ENCODE measurements at regions not wholly inside any gene's neighbourhood (a gene's known extent, or its start where the extent isn't known, plus 50 kb on each side); places are given as distances from the start of the nearest gene placed in this dataset.

DNA sequence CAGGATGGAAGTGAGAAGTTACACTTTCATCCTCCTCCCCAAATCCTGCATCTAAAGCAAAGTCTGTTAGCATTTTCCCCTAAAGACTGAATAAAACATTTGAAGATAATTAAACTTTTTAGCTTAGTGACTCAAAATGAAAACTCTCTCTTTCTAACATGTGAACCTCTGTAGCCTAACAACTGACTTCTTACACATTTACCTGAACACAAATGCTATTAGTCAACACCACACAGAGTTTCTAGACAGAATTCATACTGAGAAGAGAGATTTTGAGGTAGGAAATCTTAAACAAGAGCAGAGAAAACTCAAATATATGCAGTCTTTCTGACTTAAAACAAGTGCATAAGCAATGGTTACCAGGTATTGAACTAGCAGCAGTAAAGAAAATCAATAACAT is 149.9 kb upstream of the SMLR1 start:
- peaks cover 5% of the 10 kb centered on the region for H3K4me1 ChIP-seq (ENCODE audit: control insufficient read depth, insufficient read depth, low read length)
- no peaks in the 10 kb centered on the region for H3K27me3 ChIP-seq (ENCODE audit: control insufficient read depth, insufficient read depth, low read length, poor library complexity, severe bottlenecking)
- no peak overlapping the region for H3K27ac ChIP-seq (ENCODE audit: insufficient read depth, low read depth, low read length, poor library complexity, severe bottlenecking)
- H3K9me3 ChIP-seq (ENCODE audit: control insufficient read depth, low read length) = no peaks in the 10 kb centered on the region
- no peak overlapping the region for H3K4me3 ChIP-seq (ENCODE audit: insufficient read depth, low read depth, low read length)
- H3K36me3 ChIP-seq (ENCODE audit: control insufficient read depth, insufficient read depth, low read length) = no peaks in the 10 kb centered on the region

DNA sequence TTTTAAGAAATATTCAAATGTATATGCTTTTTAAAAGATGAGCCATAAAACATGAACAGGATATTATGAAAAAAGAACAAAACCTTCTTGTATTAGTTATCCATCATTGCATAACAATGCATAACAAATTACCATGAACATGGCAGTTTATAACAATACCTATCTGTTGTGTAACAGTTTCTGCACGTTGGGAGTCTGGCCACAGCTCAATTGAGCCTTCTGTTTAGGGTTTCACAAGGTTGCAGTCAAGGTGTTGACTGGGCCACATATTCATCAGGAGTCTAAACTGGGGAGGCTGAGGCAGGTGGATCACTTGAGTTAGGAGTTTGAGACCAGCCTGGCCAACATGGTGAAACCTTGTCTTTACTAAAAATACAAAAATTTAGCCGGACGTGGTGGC is 149.4 kb upstream of the SMLR1 start:
- Histone ChIP-seq H3K9me3 (ENCODE audit: control insufficient read depth, low read length) (no peaks in the 10 kb centered on the region), H3K27ac (ENCODE audit: insufficient read depth, low read depth, low read length, poor library complexity, severe bottlenecking) (no peak overlapping the region), H3K4me1 (ENCODE audit: control insufficient read depth, insufficient read depth, low read length) (peaks cover 5% of the 10 kb centered on the region), H3K36me3 (ENCODE audit: control insufficient read depth, insufficient read depth, low read length) (no peaks in the 10 kb centered on the region), H3K4me3 (ENCODE audit: insufficient read depth, low read depth, low read length) (no peak overlapping the region), H3K27me3 (ENCODE audit: control insufficient read depth, insufficient read depth, low read length, poor library complexity, severe bottlenecking) (no peaks in the 10 kb centered on the region)
- WGBS, 2 experiments = 59% methylated on average over 3 of the region's 3 CpGs

DNA sequence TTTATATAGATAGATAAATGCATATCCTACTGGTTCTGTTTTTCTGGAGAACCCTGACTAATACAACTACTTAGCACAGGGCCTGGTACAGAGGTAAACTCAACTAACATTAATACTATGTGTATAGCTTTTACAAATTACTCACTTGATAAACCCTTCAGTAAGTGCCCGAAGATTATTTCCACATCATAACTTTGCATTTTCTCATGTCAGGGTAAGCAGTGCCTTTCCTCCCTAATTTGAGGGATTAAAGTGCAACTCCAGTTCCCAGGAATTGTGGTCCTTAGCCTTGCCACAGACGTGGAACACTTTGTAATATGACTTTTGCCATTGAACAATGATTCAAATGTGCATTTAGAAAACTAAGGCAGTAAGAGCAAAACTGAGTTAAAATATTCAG is 147.5 kb upstream of the SMLR1 start:
- 44 to 45% methylated on average over 2 of the region's 2 CpGs for WGBS, 2 experiments

DNA sequence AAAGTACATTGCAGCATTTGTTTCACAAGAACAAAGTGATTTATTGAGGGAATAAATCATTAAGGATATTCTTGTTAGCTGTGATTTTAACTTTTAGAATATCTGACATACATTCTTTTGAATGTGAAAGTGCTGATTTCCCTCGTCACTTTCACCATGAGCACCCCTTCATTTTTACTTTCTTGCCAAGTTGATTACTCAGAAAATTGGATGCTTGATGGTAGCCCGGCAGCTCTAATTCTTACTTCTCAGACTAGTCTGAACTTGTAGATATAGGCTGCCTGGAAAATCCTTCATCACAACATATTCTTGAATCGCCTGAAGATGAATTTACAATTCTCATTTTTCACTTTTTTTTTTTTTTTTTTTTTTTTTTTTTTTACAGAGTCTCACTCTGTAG is 147.1 kb upstream of the SMLR1 start:
- Histone ChIP-seq H3K9me3 (ENCODE audit: control insufficient read depth, low read length) (no peaks in the 10 kb centered on the region), H3K4me1 (ENCODE audit: control insufficient read depth, insufficient read depth, low read length) (peaks cover 5% of the 10 kb centered on the region), H3K4me3 (ENCODE audit: insufficient read depth, low read depth, low read length) (no peak overlapping the region), H3K27ac (ENCODE audit: insufficient read depth, low read depth, low read length, poor library complexity, severe bottlenecking) (no peak overlapping the region), H3K36me3 (ENCODE audit: control insufficient read depth, insufficient read depth, low read length) (no peaks in the 10 kb centered on the region), H3K27me3 (ENCODE audit: control insufficient read depth, insufficient read depth, low read length, poor library complexity, severe bottlenecking) (no peaks in the 10 kb centered on the region)
- 59 to 61% methylated on average over 3 of the region's 3 CpGs for WGBS, 2 experiments

More for the DNA sequence above, 147.5 kb upstream of the SMLR1 start:
- no peak overlapping the region for H3K4me3 ChIP-seq (ENCODE audit: insufficient read depth, low read depth, low read length)
- no peak overlapping the region for H3K27ac ChIP-seq (ENCODE audit: insufficient read depth, low read depth, low read length, poor library complexity, severe bottlenecking)
- peaks cover 5% of the 10 kb centered on the region for H3K4me1 ChIP-seq (ENCODE audit: control insufficient read depth, insufficient read depth, low read length)
- H3K27me3 ChIP-seq (ENCODE audit: control insufficient read depth, insufficient read depth, low read length, poor library complexity, severe bottlenecking) = no peaks in the 10 kb centered on the region
- no peaks in the 10 kb centered on the region for H3K9me3 ChIP-seq (ENCODE audit: control insufficient read depth, low read length)
- H3K36me3 ChIP-seq (ENCODE audit: control insufficient read depth, insufficient read depth, low read length) = no peaks in the 10 kb centered on the region

DNA sequence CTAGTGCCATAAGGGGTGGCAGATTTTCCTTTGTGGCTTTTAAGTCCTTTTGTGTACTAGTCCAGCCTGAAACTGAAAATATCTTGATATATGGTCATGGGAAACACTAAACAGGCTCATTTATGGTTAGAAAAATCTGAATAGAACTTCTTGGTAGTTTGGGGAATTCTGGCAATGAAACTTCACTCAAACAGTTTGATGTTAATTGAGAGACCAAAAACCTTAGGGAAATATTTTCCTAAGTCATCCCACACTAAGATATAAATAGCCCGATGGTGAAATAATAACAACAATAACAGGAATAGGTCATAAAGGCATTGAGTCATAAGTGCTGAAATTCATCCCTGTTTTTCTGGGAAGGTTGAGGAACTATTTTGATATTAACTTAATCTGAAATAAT is 146.2 kb upstream of the SMLR1 start:
- Histone ChIP-seq H3K36me3 (ENCODE audit: control insufficient read depth, insufficient read depth, low read length) (no peaks in the 10 kb centered on the region), H3K27ac (ENCODE audit: insufficient read depth, low read depth, low read length, poor library complexity, severe bottlenecking) (no peak overlapping the region), H3K27me3 (ENCODE audit: control insufficient read depth, insufficient read depth, low read length, poor library complexity, severe bottlenecking) (no peaks in the 10 kb centered on the region), H3K4me3 (ENCODE audit: insufficient read depth, low read depth, low read length) (no peak overlapping the region), H3K4me1 (ENCODE audit: control insufficient read depth, insufficient read depth, low read length) (peaks cover 4% of the 10 kb centered on the region), H3K9me3 (ENCODE audit: control insufficient read depth, low read length) (no peaks in the 10 kb centered on the region)
- WGBS, 2 experiments = no CpG with 5 or more reads among the region's 1 CpG

DNA sequence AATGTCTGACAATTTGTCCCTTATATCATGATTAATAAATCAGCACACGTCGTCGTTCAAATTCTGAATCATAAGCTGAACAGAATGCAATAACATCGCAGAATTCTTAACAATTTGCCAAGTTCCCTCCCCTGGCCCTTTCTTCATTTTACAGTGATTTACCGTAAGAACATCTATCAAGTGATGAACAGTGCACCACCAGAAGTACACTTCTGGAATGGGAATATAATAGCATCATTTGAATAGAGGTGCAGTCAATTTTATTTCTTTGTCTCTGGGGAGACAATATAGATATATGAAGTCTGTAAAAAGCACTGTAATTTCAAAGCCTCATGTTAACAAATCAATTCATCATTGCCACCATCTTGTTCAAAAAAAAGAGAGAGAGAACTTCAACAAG is 145.1 kb upstream of the SMLR1 start:
- H3K4me3 ChIP-seq (ENCODE audit: insufficient read depth, low read depth, low read length) = no peak overlapping the region
- no peaks in the 10 kb centered on the region for H3K9me3 ChIP-seq (ENCODE audit: control insufficient read depth, low read length)
- H3K36me3 ChIP-seq (ENCODE audit: control insufficient read depth, insufficient read depth, low read length) = no peaks in the 10 kb centered on the region
- H3K27me3 ChIP-seq (ENCODE audit: control insufficient read depth, insufficient read depth, low read length, poor library complexity, severe bottlenecking) = no peaks in the 10 kb centered on the region
- H3K27ac ChIP-seq (ENCODE audit: insufficient read depth, low read depth, low read length, poor library complexity, severe bottlenecking) = no peak overlapping the region
- 95 to 96% methylated on average over 5 of the region's 5 CpGs for WGBS, 2 experiments
- H3K4me1 ChIP-seq (ENCODE audit: control insufficient read depth, insufficient read depth, low read length) = no peaks in the 10 kb centered on the region

DNA sequence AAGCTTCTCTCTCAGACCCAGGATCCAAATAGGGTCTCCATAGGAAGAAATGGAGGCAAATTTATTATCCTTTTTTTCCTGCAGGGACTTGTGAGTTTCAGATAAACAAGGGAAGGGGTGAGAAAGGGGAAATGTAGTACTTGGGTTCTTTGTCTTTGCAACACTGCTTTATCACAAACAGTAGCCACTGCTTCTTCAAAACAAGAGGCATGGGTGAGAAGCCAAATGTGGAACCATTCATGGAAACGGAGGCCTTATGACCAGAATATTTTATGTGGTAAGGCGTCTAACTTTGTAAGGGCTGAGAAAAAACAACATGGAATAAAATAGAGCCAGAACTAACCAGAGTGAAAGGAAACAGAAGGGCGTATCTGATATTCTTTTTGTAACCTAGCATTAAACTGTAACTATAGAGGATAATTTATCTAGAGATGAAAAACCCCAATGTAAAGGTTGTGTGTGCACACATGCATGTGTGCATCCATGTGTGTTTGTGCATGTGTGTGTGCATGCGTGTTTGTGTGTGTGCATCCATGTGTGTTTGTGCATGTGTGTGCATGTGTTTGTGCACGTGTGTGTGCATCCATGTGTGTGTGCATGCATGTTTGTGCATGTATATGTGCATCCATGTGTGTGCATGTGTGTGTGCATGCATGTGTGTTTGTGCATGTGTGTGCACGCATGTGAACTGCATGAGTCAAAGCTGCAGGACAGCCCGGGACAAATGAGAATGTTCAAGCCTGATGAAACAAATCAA is 143.3 kb upstream of the SMLR1 start:
- Histone ChIP-seq H3K4me1 (ENCODE audit: control insufficient read depth, insufficient read depth, low read length) (no peaks in the 10 kb centered on the region), H3K9me3 (ENCODE audit: control insufficient read depth, low read length) (no peaks in the 10 kb centered on the region), H3K4me3 (ENCODE audit: insufficient read depth, low read depth, low read length) (no peak overlapping the region), H3K27ac (ENCODE audit: insufficient read depth, low read depth, low read length, poor library complexity, severe bottlenecking) (no peak overlapping the region), H3K27me3 (ENCODE audit: control insufficient read depth, insufficient read depth, low read length, poor library complexity, severe bottlenecking) (no peaks in the 10 kb centered on the region), H3K36me3 (ENCODE audit: control insufficient read depth, insufficient read depth, low read length) (no peaks in the 10 kb centered on the region)
- 92 to 96% methylated on average over 7 of the region's 7 CpGs for WGBS, 2 experiments

DNA sequence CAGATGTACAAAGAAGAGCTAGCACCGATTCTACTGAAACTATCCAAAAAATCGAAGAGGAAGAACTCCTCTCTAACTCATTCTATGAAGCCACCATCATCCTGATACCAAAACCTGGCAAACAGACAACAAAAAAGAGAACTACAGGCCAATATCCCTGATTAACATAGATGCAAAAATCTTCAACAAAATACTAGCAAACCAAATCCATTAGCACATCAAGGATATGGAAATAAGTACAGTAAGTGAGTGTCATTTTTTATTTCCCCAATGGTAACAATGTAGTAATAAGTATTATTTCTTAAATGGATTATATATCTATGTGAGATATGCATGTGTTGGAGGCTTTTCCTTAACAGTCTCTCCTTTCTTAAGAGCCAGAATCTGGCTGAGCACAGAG is 134.5 kb upstream of the SMLR1 start:
- 92 to 93% methylated on average over 2 of the region's 2 CpGs for WGBS, 2 experiments
- H3K4me1 ChIP-seq (ENCODE audit: control insufficient read depth, insufficient read depth, low read length) = no peaks in the 10 kb centered on the region
- H3K4me3 ChIP-seq (ENCODE audit: insufficient read depth, low read depth, low read length) = no peak overlapping the region
- no peaks in the 10 kb centered on the region for H3K36me3 ChIP-seq (ENCODE audit: control insufficient read depth, insufficient read depth, low read length)
- no peaks in the 10 kb centered on the region for H3K27me3 ChIP-seq (ENCODE audit: control insufficient read depth, insufficient read depth, low read length, poor library complexity, severe bottlenecking)
- H3K9me3 ChIP-seq (ENCODE audit: control insufficient read depth, low read length) = no peaks in the 10 kb centered on the region
- no peak overlapping the region for H3K27ac ChIP-seq (ENCODE audit: insufficient read depth, low read depth, low read length, poor library complexity, severe bottlenecking)

DNA sequence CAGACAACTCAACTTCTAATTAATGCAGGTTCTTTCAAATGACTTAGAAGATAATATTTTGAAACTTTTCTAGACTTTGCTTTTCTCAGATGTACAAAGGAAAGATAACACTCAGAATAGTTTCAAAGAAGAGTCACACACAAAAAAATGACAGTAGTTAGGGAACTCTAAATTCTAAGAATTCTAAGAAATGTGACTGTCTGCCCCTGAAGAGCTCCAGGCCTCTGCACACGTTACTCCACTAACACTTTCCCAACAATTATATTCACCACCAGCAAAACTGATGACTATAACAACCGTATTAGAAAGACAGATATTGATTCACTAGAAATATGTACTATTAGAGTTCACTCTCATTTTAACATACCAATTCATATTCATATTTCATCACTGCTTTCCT is 133.3 kb upstream of the SMLR1 start:
- no peaks in the 10 kb centered on the region for H3K4me1 ChIP-seq (ENCODE audit: control insufficient read depth, insufficient read depth, low read length)
- H3K9me3 ChIP-seq (ENCODE audit: control insufficient read depth, low read length) = no peaks in the 10 kb centered on the region
- H3K27ac ChIP-seq (ENCODE audit: insufficient read depth, low read depth, low read length, poor library complexity, severe bottlenecking) = no peak overlapping the region
- WGBS, 2 experiments = 91 to 92% methylated on average over 2 of the region's 2 CpGs
- H3K27me3 ChIP-seq (ENCODE audit: control insufficient read depth, insufficient read depth, low read length, poor library complexity, severe bottlenecking) = no peaks in the 10 kb centered on the region
- no peak overlapping the region for H3K4me3 ChIP-seq (ENCODE audit: insufficient read depth, low read depth, low read length)
- H3K36me3 ChIP-seq (ENCODE audit: control insufficient read depth, insufficient read depth, low read length) = no peaks in the 10 kb centered on the region

DNA sequence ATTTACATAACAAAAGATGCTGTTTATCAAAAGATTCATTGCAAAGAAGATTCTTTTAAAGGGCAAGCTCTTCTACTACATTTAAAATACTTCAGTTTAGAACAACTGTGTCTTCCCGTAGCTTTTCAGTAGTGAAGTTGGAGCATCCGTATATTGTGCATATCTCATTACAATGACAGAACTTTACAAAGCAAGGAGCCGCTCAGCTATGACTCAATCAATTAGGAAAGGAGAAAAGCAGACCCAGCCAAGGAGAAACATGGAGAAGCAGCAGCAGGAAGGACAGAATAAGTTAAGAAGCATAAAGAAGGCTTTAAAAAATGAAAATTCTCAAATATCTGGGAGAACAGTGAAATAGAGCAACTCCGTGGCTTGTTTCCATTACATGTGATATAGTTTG is 132.6 kb upstream of the SMLR1 start:
- H3K4me3 ChIP-seq (ENCODE audit: insufficient read depth, low read depth, low read length) = no peak overlapping the region
- H3K36me3 ChIP-seq (ENCODE audit: control insufficient read depth, insufficient read depth, low read length) = no peaks in the 10 kb centered on the region
- no peaks in the 10 kb centered on the region for H3K9me3 ChIP-seq (ENCODE audit: control insufficient read depth, low read length)
- no peaks in the 10 kb centered on the region for H3K4me1 ChIP-seq (ENCODE audit: control insufficient read depth, insufficient read depth, low read length)
- H3K27ac ChIP-seq (ENCODE audit: insufficient read depth, low read depth, low read length, poor library complexity, severe bottlenecking) = no peak overlapping the region
- no peaks in the 10 kb centered on the region for H3K27me3 ChIP-seq (ENCODE audit: control insufficient read depth, insufficient read depth, low read length, poor library complexity, severe bottlenecking)
- 97% methylated on average over 4 of the region's 4 CpGs for WGBS, 2 experiments

DNA sequence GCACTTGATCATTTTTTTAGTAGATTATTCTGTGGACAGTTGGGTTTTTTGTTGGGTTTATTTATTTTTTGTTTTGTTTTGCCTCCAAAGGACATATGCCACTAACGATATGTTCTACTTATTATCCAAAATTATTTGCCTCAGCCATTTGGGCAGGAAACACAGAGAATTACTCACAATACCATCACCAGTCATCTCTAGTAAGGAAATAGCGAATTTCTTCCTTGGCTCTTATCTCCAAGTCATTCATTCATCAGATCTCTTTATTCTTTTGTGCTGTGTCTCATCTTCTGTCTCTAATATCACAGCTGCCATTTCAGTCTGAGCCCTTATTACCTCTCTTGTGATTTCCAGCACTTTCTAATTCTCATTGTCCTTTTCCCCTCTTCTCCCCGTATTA is 130.4 kb upstream of the SMLR1 start:
- H3K36me3 ChIP-seq (ENCODE audit: control insufficient read depth, insufficient read depth, low read length) = no peaks in the 10 kb centered on the region
- H3K4me1 ChIP-seq (ENCODE audit: control insufficient read depth, insufficient read depth, low read length) = no peaks in the 10 kb centered on the region
- H3K27me3 ChIP-seq (ENCODE audit: control insufficient read depth, insufficient read depth, low read length, poor library complexity, severe bottlenecking) = no peaks in the 10 kb centered on the region
- WGBS, 2 experiments = 86 to 89% methylated on average over 3 of the region's 3 CpGs
- H3K9me3 ChIP-seq (ENCODE audit: control insufficient read depth, low read length) = no peaks in the 10 kb centered on the region
- no peak overlapping the region for H3K4me3 ChIP-seq (ENCODE audit: insufficient read depth, low read depth, low read length)
- H3K27ac ChIP-seq (ENCODE audit: insufficient read depth, low read depth, low read length, poor library complexity, severe bottlenecking) = no peak overlapping the region
